H1 (cell line): ENCODE measurements at regions not wholly inside any gene's neighbourhood (a gene's known extent, or its start where the extent isn't known, plus 50 kb on each side); places are given as distances from the start of the nearest gene placed in this dataset.

Experiments used
- ASH2L ChIP-seq: fragments of 200-600, 300-600 bp; sonication (generic); IDR thresholded peaks from one replicate; pipeline ENCODE4 v1.7.1; 2017; ENCODE audit warnings: low read length
- CBX8 ChIP-seq: fragments of 300-800, 300-1000 bp; sonication (generic); IDR thresholded peaks from 2 replicates; pipeline ENCODE4 v1.7.1; 2016; ENCODE audit warnings: low read depth, low read length, borderline replicate concordance
- CHD1 ChIP-seq: IDR thresholded peaks from 2 replicates; pipeline ENCODE4 v1.6.1; 2012; ENCODE audit warnings: low read depth, low read length, improper control_type of control experiment
- CHD7 ChIP-seq: fragments of 300-600 bp; sonication (generic); IDR thresholded peaks from 2 replicates; pipeline ENCODE4 v1.7.1; 2012; ENCODE audit warnings: low read length, moderate library complexity, mild to moderate bottlenecking, inconsistent platforms; ENCODE audit not compliant: insufficient replicate concordance
- CTCF ChIP-seq, 3 experiments: IDR thresholded peaks; 1 replicate in 2 of 3; 2 replicates in 1 of 3; pipeline versions ENCODE4 v1.5.1 to v1.6.1; 2011; ENCODE audit warnings: low read length in 3 of 3, mild to moderate bottlenecking in 3 of 3, inconsistent platforms in 2 of 3, low read depth in 1 of 3, moderate library complexity in 1 of 3; ENCODE audit not compliant: insufficient read depth in 1 of 3; ENCODE audit errors: control extremely low read depth in 1 of 3
- GABPA ChIP-seq: IDR thresholded peaks from 2 replicates; pipeline ENCODE4 v1.6.1; 2011; ENCODE audit warnings: mild to moderate bottlenecking, low read length, moderate library complexity, borderline replicate concordance; ENCODE audit not compliant: insufficient read depth
- POLR2A ChIP-seq, 2 experiments: IDR thresholded peaks; 1 replicate in 1 of 2; 2 replicates in 1 of 2; pipeline ENCODE4 v1.6.1; 2011; ENCODE audit warnings: low read depth in 2 of 2, low read length in 2 of 2, mild to moderate bottlenecking in 2 of 2; ENCODE audit errors: control extremely low read depth in 1 of 2
- RXRA ChIP-seq: IDR thresholded peaks from 2 replicates; pipeline ENCODE4 v1.6.1; 2011; ENCODE audit warnings: low read depth, mild to moderate bottlenecking, low read length, moderate library complexity; ENCODE audit not compliant: insufficient read depth
- TAF7 ChIP-seq: optimal IDR thresholded peaks from 2 replicates; pipeline ENCODE3; 2011; ENCODE audit warnings: low read depth, mild to moderate bottlenecking, inconsistent platforms, low read length, moderate library complexity, borderline replicate concordance
- YY1 ChIP-seq: IDR thresholded peaks from 2 replicates; pipeline ENCODE4 v1.6.1; 2011; ENCODE audit warnings: low read depth, mild to moderate bottlenecking, low read length

GRCh38 chr2:67986258-67986657 lies 76.5 kb downstream of the C1D start (continued):
- TF ChIP-seq CHD7, result no peak
- no peak for TF ChIP-seq GABPA
- no peak for TF ChIP-seq RXRA
- TF ChIP-seq YY1, result no peak
- TF ChIP-seq CBX8, result no peak
- TF ChIP-seq CTCF (IDR thresholded peaks at IDR 0.05; ENCODE audit: control extremely low read depth in 1 of 3, insufficient read depth in 1 of 3, low read depth in 1 of 3, low read length in 3 of 3), result no peak
- TF ChIP-seq CHD1, result no peak
- TF ChIP-seq POLR2A (IDR thresholded peaks at IDR 0.05; ENCODE audit: control extremely low read depth in 1 of 2, low read depth in 2 of 2, low read length in 2 of 2), result no peak
- TF ChIP-seq ASH2L, result no peak
- TF ChIP-seq TAF7, result no peak
